ENCODE measurements at regions not wholly inside any gene's neighbourhood (a gene's known extent, or its start where the extent isn't known, plus 50 kb on each side); places are given as distances from the start of the nearest gene placed in this dataset.
"Not testable (repeated sequence)": the region's sequence is repeated elsewhere in the genome, so short reads cannot be mapped to it uniquely, and the experiment has no call there.

DNA sequence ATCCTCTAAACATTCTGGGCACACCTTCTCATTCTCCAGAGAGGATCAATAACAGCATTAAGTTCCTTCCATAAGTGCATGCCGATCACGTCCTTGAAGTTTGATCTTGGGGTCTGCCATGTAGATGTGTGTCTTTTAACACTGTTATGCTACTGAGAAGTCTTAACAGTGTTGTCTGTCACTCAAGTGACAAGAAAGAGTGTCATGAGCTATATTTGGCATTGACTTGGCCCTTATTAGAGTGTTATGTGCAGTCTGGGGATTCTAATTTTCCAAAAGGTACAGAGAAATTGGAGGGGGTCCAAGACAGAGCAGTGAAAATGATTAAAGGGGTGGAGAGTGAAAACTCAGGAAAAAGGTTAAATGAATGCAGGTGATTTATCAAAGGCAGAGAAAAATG lies 107.1 kb upstream of the OPCML start:
- DNase-seq (ENCODE audit: low spot score), result no peak

DNA sequence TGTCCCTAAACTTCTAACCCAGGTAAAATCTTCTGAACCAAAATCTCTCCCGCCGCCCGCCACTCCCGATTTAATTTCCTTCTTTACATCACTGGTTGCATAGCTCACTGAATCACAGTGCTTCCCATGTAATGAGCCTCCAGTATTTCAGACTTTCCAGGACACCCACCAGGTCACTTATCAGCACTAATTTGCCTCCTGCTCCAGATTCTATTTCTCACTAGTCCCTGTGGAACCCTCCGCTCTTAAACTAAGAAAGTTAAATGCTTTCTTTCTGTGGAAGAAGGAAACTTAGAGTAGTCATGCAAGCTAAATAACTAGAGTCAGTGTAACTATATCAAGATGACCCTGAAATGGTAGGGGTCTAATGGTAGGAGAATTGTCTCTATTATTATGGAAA lies 106.6 kb upstream of the OPCML start:
- DNase-seq (ENCODE audit: low spot score), result no peak

DNA sequence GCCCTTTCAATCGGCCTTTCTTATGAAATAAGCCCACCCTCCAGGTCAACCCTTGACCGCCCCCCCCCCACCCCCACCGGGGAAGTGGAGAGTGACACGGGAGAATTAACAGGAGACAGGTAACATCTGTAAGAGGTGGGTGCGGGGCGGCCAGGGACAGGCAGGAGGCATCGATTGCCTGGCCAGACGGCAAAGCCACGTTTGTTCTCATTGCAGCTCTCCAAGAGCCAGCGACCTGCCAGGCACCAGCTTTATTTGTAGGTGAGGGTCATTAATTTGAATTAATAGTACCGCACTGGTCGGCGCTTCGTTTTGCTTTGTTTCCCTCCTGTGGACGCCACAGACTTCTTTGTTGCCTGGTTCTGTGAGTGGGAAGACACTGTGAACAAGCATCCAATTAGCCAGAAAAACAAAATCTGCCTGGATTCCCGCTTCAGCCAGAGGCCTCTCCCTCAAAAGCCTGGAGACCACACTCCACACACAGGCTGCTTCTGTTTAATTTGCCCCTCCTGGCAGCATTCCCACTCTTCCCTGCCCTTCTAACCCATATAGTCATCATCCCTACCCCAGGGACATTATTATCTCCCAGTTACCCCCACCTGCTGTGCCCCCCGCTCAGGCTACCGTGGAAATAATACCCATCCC lies 104.5 kb upstream of the OPCML start:
- DNase-seq (ENCODE audit: low spot score), result no peak

- DNase-seq (ENCODE audit: low spot score), result no peak
These were observed 103.0 kb upstream of the OPCML start for GRCh38 chr11:133635244-133635739.

DNA sequence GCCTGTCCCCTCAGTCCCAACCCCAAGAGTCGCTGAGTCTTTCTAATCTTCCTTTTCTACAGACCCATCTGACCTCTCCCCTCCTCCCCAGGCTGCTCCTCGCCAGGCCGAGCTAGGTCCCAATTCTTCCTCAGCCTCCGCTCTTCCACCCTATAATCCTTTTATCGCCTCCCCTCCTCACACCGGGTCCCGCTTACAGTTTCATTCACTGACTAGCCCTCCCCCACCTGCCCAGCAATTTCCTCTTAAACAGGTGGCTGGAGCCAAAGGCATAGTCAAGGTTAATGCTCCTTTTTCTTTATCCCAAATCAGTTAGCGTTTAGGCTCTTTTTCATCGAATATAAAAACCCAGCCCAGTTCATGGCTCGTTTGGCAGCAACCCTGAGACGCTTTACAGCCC lies 96.1 kb upstream of the OPCML start:
- DNase-seq (ENCODE audit: low spot score), result not testable (repeated sequence)

- no peak for DNase-seq (ENCODE audit: low spot score)
These were observed 89.3 kb upstream of the OPCML start for GRCh38 chr11:133621611-133622010.

GRCh38 chr11:133619973-133620372 lies 87.7 kb upstream of the OPCML start:
- DNase-seq (ENCODE audit: low spot score), result no peak

GRCh38 chr11:133619397-133619796 lies 87.1 kb upstream of the OPCML start:
- DNase-seq (ENCODE audit: low spot score), result no peak

DNA sequence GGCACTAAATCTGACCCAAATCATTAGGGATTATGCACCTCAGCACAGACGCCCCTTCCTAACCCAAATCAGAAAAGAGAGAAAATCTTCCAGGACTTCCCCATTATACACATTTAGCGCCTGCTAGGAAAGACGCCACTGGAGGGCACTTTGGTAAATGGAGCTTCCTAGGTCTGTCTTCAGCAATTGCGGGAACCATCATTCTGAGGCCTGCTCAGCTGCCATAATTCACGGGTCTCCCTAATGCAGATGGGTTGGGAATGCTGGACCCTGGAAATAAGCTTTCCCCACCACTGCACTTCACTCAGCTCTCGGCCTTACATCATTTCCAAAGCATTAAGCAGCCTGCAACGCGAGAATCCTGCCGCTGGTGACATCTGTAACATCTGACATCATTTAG lies 86.2 kb upstream of the OPCML start:
- no peak for DNase-seq (ENCODE audit: low spot score)

DNA sequence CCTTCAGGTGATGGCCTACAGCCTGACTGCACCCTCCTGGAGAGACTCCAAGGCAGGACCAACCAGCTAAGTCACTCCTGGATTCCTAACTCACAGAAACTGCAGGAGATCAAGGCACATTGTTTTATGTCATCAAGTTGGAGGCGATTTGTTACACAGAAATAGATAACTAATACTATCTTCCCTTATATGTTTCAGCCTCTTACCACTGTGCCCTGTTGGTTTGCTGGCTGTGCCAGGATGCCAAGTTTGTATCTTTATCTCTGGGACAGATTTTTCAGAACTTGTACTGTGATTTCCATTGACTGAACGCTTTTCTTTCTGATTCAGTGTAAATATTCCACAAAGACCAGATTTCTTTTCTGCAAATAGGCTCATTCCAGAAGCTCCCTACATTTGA lies 76.2 kb upstream of the OPCML start:
- no peak for DNase-seq (ENCODE audit: low spot score)

DNA sequence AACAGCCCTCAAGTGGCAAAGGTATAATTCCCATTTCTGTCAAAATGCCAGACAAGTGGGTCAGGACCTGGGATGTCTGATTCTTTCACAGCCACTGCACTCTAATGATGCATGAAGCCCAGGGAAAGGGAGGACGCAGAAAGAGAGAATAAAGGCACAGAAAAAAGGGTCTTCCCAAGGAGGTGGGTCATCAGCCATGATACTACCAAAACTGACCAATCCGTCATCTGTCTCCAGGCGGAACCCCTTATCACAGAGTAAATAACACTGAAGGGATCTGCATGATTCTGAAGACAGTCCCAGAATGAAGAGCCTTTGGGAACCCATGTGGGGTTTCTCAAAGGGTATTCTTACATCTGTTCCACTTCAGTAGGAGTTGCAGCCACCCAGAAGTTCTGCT lies 73.8 kb upstream of the OPCML start:
- no peak for DNase-seq (ENCODE audit: low spot score)

DNA sequence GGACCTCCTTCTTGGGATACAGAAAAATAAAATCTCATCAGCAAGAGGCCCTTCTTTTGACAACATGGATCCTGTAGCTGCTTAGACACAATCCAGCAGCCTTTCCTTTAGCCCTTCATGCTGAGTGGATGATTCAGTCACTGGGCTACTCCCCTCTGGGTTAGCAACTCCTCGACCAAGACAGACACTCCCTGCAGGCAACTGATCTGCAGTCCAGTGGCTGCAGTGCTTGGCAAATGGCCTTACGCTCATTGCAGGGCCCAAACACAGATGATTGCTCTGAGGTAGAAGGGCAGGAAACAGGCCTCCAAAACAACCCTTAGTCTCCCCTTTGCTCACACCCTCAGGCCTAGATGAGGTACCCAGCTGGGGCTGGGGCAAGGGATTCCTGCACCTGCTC lies 73.2 kb upstream of the OPCML start:
- DNase-seq (ENCODE audit: low spot score), result no peak

DNA sequence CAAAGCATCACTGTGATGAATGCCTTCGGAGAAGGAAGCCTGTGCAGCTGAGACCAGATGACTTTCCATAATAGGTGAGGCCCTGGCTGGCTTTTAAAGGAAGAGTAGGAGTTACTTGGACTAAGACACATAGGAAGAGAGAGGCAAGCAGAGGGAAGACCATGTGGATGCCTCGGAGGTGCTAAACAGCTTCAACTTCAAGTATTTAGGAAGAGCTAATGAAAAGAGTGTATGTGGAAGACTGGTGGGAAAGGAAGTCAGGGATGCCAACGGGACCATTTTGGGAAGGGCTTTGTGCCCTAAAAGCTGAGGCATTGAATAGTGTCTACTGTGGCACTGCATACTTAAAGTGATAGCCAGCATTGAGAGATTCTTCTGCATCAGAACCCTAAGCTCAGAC lies 69.3 kb upstream of the OPCML start:
- DNase-seq (ENCODE audit: low spot score), result no peak

DNA sequence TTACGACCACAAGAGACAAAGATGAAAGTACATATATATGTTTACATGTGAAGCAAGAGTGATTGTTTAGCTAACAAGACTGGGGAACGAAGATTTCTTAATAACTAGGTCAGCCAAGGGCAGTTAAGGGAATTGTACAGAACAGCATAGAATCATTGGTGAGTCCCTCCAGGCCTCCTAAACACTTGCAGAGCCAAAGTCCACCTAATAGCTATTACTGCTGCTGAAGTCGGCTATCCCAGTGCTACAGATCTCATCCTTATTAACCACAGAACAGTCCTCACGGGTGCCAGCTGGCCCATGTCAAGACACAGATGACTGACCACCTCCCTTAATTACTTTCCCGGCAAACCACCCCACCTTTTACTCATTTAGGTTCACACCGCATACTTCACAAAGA lies 68.5 kb upstream of the OPCML start:
- no peak for DNase-seq (ENCODE audit: low spot score)

DNA sequence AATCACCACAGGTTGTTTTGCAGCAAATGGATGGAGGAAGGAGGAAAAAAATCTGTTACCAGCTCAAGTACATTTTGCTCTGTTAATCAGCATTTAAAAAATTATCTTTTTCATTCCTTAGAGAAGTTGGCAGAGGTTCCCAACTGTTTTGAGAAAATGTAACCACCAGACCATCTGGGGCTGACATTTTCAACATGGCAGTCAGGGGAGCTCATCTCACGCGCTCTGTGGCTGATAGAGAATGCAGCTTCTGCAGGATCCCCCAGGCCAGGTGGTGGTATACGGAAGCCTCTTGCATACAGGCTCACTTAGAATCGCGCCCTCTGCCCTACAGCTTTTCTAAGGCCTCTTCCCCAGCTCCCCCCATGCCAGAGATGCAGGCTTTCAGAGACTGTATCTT lies 68.0 kb upstream of the OPCML start:
- DNase-seq (ENCODE audit: low spot score), result no peak

- DNase-seq (ENCODE audit: low spot score), result no peak
These were observed 66.6 kb upstream of the OPCML start for GRCh38 chr11:133598906-133599305.

DNA sequence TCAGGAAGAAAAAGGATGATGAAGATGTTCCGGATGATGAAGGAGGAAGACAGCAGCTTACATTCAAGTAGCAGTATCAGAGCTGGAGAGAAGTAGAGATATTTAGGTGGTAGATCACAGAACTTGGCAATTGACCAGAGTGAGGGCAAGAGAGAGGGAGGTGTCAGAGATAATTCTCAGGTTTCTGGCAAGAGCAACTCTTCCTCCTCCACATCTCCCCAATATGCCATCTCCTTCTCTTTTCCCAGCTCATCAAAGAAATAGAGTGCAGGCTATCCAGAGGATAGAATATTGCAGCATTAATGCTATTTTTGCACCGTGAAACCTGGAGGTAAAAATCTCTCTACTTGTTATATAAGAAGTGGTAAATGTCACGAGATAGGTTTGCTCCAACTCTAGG lies 64.9 kb upstream of the OPCML start:
- DNase-seq (ENCODE audit: low spot score), result no peak

DNA sequence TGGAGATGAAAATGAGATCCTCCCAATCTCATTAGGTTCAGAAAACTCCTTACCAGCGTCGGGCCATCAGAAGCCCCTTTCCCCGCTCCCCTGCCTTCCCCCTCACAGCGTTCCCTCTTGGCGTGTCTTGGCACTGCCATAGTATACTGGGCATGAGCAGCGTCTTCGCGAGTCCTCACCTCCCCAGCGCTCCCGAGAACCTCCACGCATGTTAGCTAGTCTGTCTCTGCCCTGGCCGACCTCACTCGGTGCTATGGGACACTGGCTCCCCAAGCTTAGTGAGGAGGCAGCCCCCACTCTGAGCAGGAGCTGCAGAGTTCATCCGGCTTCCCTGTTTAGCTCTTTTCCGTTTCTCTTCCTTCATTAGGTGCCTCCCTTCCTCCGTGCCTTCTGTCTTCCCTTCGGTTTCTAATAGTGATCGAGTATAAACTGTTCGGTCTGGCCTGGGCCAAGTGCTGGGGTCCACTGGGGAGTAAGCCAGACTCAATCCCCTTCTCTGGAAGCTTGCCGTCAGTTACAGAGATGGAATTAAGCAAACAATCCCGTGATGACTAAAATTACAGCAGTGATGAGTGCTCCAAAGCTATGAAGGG lies 63.8 kb upstream of the OPCML start:
- DNase-seq (ENCODE audit: low spot score), result no peak

DNA sequence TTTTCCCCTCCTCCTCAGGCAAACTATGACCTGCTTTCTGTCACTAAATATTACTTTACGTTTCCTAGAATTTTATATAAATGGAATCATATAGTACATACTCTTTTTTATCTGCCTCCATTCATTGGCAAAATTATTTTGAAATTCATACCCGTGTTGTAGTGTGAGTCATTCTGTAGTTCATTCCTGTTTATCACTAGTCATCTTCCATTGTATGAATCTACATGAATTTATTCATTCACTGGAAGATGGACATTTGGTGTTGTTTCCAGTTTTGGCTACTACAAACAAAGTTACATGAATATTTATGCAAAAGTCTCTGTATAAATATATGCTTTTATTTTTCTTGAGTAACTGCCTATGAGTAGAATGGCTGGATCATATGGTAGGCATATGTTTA lies 60.7 kb upstream of the OPCML start:
- no peak for DNase-seq (ENCODE audit: low spot score)

GRCh38 chr11:133586903-133587517 lies 54.7 kb upstream of the OPCML start:
- DNase-seq (ENCODE audit: low spot score), result no peak

DNA sequence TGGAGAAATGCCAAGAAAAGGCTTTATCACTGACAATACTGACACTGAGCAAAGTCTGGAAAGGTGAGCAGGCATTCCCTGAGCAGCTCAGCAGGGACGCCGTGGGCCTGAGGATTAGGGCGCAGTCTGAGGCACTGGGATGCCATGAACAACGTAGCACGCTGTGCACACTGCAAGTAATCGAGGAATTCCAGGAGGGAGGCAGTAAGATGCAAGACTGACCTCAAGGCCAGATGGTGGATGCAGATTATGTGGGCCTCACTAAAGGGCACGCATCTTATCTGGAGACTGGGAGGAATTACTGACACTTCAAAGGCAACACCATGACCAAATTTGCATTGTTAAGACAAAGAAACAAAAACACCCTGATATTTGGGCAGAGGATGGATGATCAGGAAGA lies 50.4 kb upstream of the OPCML start:
- no peak for DNase-seq (ENCODE audit: low spot score)

DNA sequence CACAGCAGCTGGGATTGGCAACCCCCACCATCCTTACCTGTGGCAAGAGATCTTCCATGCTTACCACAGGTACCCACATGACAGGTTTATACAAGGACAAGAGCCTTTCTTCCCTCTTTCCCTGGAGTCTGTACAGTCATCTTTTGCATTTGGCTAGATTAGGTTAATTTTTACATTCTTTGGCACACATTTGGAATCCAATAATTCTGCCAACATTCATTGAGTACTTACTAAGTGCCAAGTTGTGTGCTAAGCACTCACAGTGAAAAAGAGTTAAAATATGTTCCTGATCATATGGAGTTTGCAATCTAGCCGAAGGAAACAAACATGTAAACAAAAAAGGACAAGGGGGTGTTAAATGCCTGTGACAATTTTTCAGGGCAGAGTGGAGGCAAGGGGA lies 50.0 kb upstream of the OPCML start:
- no peak for DNase-seq (ENCODE audit: low spot score)

All from AG20443 (cell line).